RWPE2 (cell line): ENCODE measurements at regions not wholly inside any gene's neighbourhood (a gene's known extent, or its start where the extent isn't known, plus 50 kb on each side); places are given as distances from the start of the nearest gene placed in this dataset.
"Not testable (repeated sequence)": the region's sequence is repeated elsewhere in the genome, so short reads cannot be mapped to it uniquely, and the experiment has no call there.

Source experiments
- ATAC-seq: fragments of 200-7000 bp; cut with Tn5 transposase; 3 replicates; pipeline ENCODE4 v1.9.1; 2021; ENCODE audit warnings: low read depth
- DNase-seq: peaks from one replicate; pipeline ENCODE4 v3.0.0-alpha.2; 2020; ENCODE audit warnings: low spot score
- H3K27ac ChIP-seq: fragments of 450-650 bp; 2 replicates; pipeline ENCODE4 v1.5.1; 2017; ENCODE audit warnings: mild to moderate bottlenecking; ENCODE audit not compliant: poor library complexity, severe bottlenecking
- H3K27me3 ChIP-seq: fragments of 250-450 bp; sonication (Bioruptor Pico); 2 replicates; pipeline ENCODE4 v1.5.1; 2021; ENCODE audit warnings: mild to moderate bottlenecking, moderate library complexity; ENCODE audit not compliant: insufficient read depth, poor library complexity, severe bottlenecking
- H3K36me3 ChIP-seq: fragments of 250-450 bp; sonication (Bioruptor Pico); 2 replicates; pipeline ENCODE4 v1.5.1; 2020; ENCODE audit warnings: low read depth, mild to moderate bottlenecking, moderate library complexity
- H3K4me1 ChIP-seq: fragments of 250-450 bp; sonication (Bioruptor Pico); 2 replicates; pipeline ENCODE4 v1.5.1; 2021; ENCODE audit warnings: mild to moderate bottlenecking, moderate library complexity; ENCODE audit not compliant: insufficient read depth, poor library complexity, severe bottlenecking
- H3K4me3 ChIP-seq: fragments of 250-450 bp; sonication (Bioruptor Pico); 2 replicates; pipeline ENCODE4 v1.5.1; 2021; ENCODE audit warnings: mild to moderate bottlenecking, moderate library complexity; ENCODE audit not compliant: severe bottlenecking
- H3K9me3 ChIP-seq: fragments of 250-450 bp; sonication (Bioruptor Pico); 2 replicates; pipeline ENCODE4 v1.5.1; 2021; ENCODE audit warnings: mild to moderate bottlenecking, moderate library complexity; ENCODE audit not compliant: severe bottlenecking
- CTCF ChIP-seq: fragments of 450-650 bp; IDR thresholded peaks from one replicate; pipeline ENCODE4 v1.5.1; 2017; ENCODE audit warnings: mild to moderate bottlenecking, moderate library complexity; ENCODE audit not compliant: poor library complexity, severe bottlenecking

GRCh38 chr7:1300636-1301035 is 68.0 kb downstream of the UNCX start:
- Histone ChIP-seq H3K27ac (no peak overlapping the region), H3K36me3 (no peaks in the 10 kb centered on the region), H3K27me3 (peaks cover 45% of the 10 kb centered on the region), H3K4me1 (no peaks in the 10 kb centered on the region), H3K9me3 (no peaks in the 10 kb centered on the region), H3K4me3 (no peak overlapping the region)
- no peak for DNase-seq
- no peak for TF ChIP-seq CTCF
- ATAC-seq: no peak

DNA sequence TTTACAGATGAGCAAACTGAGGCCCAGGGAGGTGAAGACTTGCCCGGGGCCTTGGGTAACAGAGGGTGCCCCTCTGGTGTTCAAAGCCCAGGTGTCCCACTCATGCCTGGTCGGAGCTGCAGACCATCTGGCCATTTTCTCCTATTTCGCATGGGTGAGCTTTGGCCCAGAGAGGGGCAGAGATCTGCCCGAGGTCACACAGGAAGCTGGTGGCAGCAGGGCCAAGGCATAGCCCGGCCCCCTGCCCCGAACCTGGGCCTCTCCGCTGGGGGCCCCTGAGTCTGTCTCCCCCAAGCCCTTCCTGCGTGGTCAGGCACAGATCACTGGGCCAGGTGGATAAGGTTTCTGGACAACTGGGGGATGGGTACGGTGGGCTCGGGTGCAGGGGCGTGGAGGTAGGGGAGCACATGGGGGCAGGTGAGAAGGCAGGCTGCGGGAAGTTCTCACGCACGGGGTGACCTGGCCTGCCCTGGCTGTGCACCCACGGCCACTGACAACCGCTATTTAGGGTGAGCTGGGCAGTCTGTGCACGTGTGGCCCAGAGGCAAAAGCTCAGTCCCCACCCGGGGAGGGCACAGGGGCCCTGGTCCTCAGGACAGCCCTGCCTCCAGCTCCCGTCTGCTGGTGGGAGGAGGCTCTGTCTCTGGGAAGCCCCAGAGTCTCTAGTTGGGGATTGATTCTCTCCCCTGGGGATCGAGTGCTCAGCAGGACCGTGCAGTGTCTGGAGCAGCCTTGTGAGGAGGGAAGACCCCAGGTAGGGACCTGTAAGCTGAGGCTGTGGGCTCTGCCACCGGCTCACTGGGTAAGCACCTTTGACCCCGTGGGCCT is 68.6 kb downstream of the UNCX start:
- H3K27ac ChIP-seq: no peak overlapping the region
- H3K4me1 ChIP-seq: no peaks in the 10 kb centered on the region
- no peak for DNase-seq

DNA sequence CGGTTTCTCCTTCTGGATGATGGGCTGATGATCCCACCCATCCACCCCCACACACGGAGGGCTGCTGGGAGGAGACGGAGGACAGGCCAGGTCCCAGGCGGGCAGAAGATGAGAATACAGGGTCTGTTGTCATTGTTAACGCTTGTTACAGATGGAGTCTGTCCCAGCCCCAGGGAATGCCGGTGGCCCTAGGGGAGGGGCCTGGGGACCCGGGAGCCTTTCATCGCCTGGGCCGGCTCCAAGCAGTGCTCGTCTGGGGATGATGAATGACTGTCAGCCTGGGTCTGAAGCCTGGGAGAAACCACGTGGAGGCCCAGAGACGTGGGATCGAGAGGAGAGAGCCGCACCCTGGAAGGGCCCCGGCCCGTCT is 69.2 kb downstream of the UNCX start:
- DNase-seq (no peak), ATAC-seq (no peak)
- Histone ChIP-seq H3K9me3 (no peaks in the 10 kb centered on the region), H3K4me3 (no peak overlapping the region), H3K27ac (no peak overlapping the region), H3K36me3 (no peaks in the 10 kb centered on the region), H3K4me1 (no peaks in the 10 kb centered on the region), H3K27me3 (peaks cover 33% of the 10 kb centered on the region)
- no peak for TF ChIP-seq CTCF

More for the DNA sequence above, 68.6 kb downstream of the UNCX start:
- ATAC-seq: no peak
- H3K27me3 ChIP-seq: peaks cover 39% of the 10 kb centered on the region
- H3K4me3 ChIP-seq: no peak overlapping the region
- no peak for TF ChIP-seq CTCF
- H3K9me3 ChIP-seq: no peaks in the 10 kb centered on the region
- no peaks in the 10 kb centered on the region for H3K36me3 ChIP-seq

DNA sequence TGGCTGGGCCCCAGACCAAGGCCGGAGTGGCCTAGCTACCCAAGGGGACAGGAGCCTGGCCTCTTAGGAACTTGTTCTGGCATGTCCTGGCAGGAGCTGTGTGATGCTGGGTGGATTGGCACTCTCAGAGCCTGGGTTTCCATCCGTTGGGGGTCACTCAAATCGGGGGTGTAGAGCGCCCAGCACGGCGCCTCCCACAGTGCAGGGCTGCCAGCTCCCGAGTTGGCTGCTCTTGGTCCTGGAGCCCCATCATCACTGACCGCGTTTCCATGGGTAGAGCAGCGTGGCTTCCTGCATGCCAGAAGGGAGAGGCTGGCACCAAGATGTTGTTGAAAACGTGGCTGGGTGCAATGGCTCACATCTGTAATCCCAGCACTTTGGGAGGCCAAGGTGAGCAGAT is 70.3 kb downstream of the UNCX start:
- H3K4me3 ChIP-seq: no peak overlapping the region
- no peaks in the 10 kb centered on the region for H3K36me3 ChIP-seq
- ATAC-seq (no peak), DNase-seq (no peak)
- no peaks in the 10 kb centered on the region for H3K9me3 ChIP-seq
- no peak for TF ChIP-seq CTCF
- H3K27me3 ChIP-seq: peaks cover 22% of the 10 kb centered on the region
- H3K4me1 ChIP-seq: no peaks in the 10 kb centered on the region
- no peak overlapping the region for H3K27ac ChIP-seq

GRCh38 chr7:1304011-1304410 is 71.3 kb downstream of the UNCX start:
- not testable (repeated sequence) for H3K36me3 ChIP-seq, H3K4me1 ChIP-seq, H3K9me3 ChIP-seq, DNase-seq, H3K27ac ChIP-seq, H3K4me3 ChIP-seq, ATAC-seq
- peaks cover 11% of the 10 kb centered on the region for H3K27me3 ChIP-seq
